Upper lobe of left lung (tissue), 4 donors: ENCODE measurements at regions not wholly inside any gene's neighbourhood (a gene's known extent, or its start where the extent isn't known, plus 50 kb on each side); places are given as distances from the start of the nearest gene placed in this dataset.

ENCODE experiments used
- CTCF ChIP-seq, 6 experiments: fragments of 450-650 bp in 4 of 6; fragments of 200-600 bp in 2 of 6; sonication (generic) in 2 of 6; IDR thresholded peaks; one replicate each; pipeline ENCODE4 v1.5.1; 2016 to 2019; ENCODE audit warnings: antibody characterized with exemption in 6 of 6
- EP300 ChIP-seq, 4 donors: sonication (generic); formaldehyde crosslinking; IDR thresholded peaks; one replicate each; pipeline ENCODE4 v1.5.1; 2017; ENCODE audit warnings: antibody characterized with exemption in 4 of 4, control low read depth in 2 of 4
- POLR2A ChIP-seq, 4 donors: fragments of 450-650 bp; IDR thresholded peaks; one replicate each; pipeline ENCODE4 v1.5.1; 2016 to 2017; ENCODE audit warnings: antibody characterized with exemption in 4 of 4, mild to moderate bottlenecking in 2 of 4
- POLR2AphosphoS5 ChIP-seq, 2 donors: sonication (generic); formaldehyde crosslinking; IDR thresholded peaks; one replicate each; pipeline ENCODE4 v1.5.1; 2017; ENCODE audit warnings: antibody characterized with exemption in 2 of 2

- TF ChIP-seq POLR2AphosphoS5 (IDR thresholded peaks at IDR 0.05) (no peak), POLR2A (IDR thresholded peaks at IDR 0.05) (no peak), CTCF (IDR thresholded peaks at IDR 0.05) (no peak), EP300 (IDR thresholded peaks at IDR 0.05) (no peak)
Observed at GRCh38 chr5:159424123-159424522, 93.8 kb upstream of the IL12B start.
